ENCODE measurements at regions not wholly inside any gene's neighbourhood (a gene's known extent, or its start where the extent isn't known, plus 50 kb on each side); places are given as distances from the start of the nearest gene placed in this dataset.

- TF ChIP-seq ZNF16 (tag by site-specific recombination; IDR thresholded peaks at IDR 0.05; ENCODE audit: low read depth) = no peak
- TF ChIP-seq BCL11B (tag by site-specific recombination; IDR thresholded peaks at IDR 0.05; ENCODE audit: low read depth) = no peak
- TF ChIP-seq ZFP41 (tag by site-specific recombination; IDR thresholded peaks at IDR 0.05; ENCODE audit: borderline replicate concordance) = no peak
- TF ChIP-seq ZFP3 (tag by site-specific recombination; IDR thresholded peaks at IDR 0.05; ENCODE audit: low read depth) = no peak
- TF ChIP-seq SP7 (tag by site-specific recombination; IDR thresholded peaks at IDR 0.05) = no peak
- no peak for TF ChIP-seq ZNF830 (tag by site-specific recombination; IDR thresholded peaks at IDR 0.05; ENCODE audit: low read depth)
- no peak for TF ChIP-seq BCL11A (tag by site-specific recombination; IDR thresholded peaks at IDR 0.05; ENCODE audit: low read depth)
- TF ChIP-seq ZFHX2 (tag by site-specific recombination; conservative IDR thresholded peaks at IDR 0.05) = no peak
- TF ChIP-seq ZNF654 (tag by site-specific recombination; IDR thresholded peaks at IDR 0.05; ENCODE audit: low read depth) = no peak
- TF ChIP-seq ZBTB6 (tag by site-specific recombination; IDR thresholded peaks at IDR 0.05) = no peak
- TF ChIP-seq ZNF174 (tag by site-specific recombination; IDR thresholded peaks at IDR 0.05) = no peak
- no peak for TF ChIP-seq ZNF391 (tag by site-specific recombination; IDR thresholded peaks at IDR 0.05; ENCODE audit: borderline replicate concordance, low read depth)
- TF ChIP-seq ZNF114 (tag by site-specific recombination; IDR thresholded peaks at IDR 0.05) = no peak
- no peak for TF ChIP-seq ZBTB26 (tag by site-specific recombination; optimal IDR thresholded peaks at IDR 0.05)
- no peak for TF ChIP-seq BCL6B (tag by site-specific recombination; IDR thresholded peaks at IDR 0.05)
- TF ChIP-seq ZNF211 (tag by site-specific recombination; IDR thresholded peaks at IDR 0.05; ENCODE audit: low read depth) = no peak
- TF ChIP-seq MYNN (tag by site-specific recombination; IDR thresholded peaks at IDR 0.05; ENCODE audit: borderline replicate concordance) = no peak
- TF ChIP-seq ZNF548 (tag by site-specific recombination; IDR thresholded peaks at IDR 0.05) = no peak
- no peak for TF ChIP-seq ZNF184 (tag by site-specific recombination; IDR thresholded peaks at IDR 0.05)
- no peak overlapping the region for H3K4me3 ChIP-seq (ENCODE audit: low read depth, low read length)
- CTCF ChIA-PET = no interaction called here
- POLR2A ChIA-PET = no interaction called here
- H3K9me3 ChIP-seq (ENCODE audit: control insufficient read depth, insufficient read depth, low read depth, low read length) = no peaks in the 10 kb centered on the region
- H3K27ac ChIP-seq (ENCODE audit: extremely low read depth, low read depth, low read length) = no peak overlapping the region
- no peaks in the 10 kb centered on the region for H3K36me3 ChIP-seq (ENCODE audit: control insufficient read depth in 2 of 2, insufficient read depth in 1 of 2, low read length in 2 of 2)
- no peaks in the 10 kb centered on the region for H3K4me1 ChIP-seq (ENCODE audit: control insufficient read depth, insufficient read depth, low read length)
These were observed 1245.6 kb upstream of the SEL1L start for GRCh38 chr14:82779301-82779700.

GRCh38 chr14:82785756-82786482, 1252.3 kb upstream of the SEL1L start:
- ChIA-PET CTCF (no interaction called here), POLR2A (no interaction called here)
- H3K36me3 ChIP-seq (ENCODE audit: control insufficient read depth in 2 of 2, insufficient read depth in 1 of 2, low read length in 2 of 2) = no peaks in the 10 kb centered on the region
- H3K4me3 ChIP-seq (ENCODE audit: low read depth, low read length) = no peak overlapping the region
- H3K4me1 ChIP-seq (ENCODE audit: control insufficient read depth, insufficient read depth, low read length) = no peaks in the 10 kb centered on the region
- no peak overlapping the region for H3K27ac ChIP-seq (ENCODE audit: extremely low read depth, low read depth, low read length)
- H3K9me3 ChIP-seq (ENCODE audit: control insufficient read depth, insufficient read depth, low read depth, low read length) = no peaks in the 10 kb centered on the region
- TF ChIP-seq SCRT2 (tag by site-specific recombination; IDR thresholded peaks at IDR 0.05) (no peak), HOXC10 (CRISPR knock-in tag; IDR thresholded peaks at IDR 0.05) (no peak), ZNF341 (tag by site-specific recombination; IDR thresholded peaks at IDR 0.05; ENCODE audit: low read depth) (no peak), ZBTB10 (tag by site-specific recombination; IDR thresholded peaks at IDR 0.05) (no peak), ZNF791 (tag by site-specific recombination; IDR thresholded peaks at IDR 0.05) (no peak), TCF7L2 (IDR thresholded peaks at IDR 0.05; ENCODE audit: borderline replicate concordance, low read depth, low read length) (no peak), SP2 (tag by site-specific recombination; IDR thresholded peaks at IDR 0.05) (no peak), ZFP37 (tag by site-specific recombination; IDR thresholded peaks at IDR 0.05) (no peak), ZNF114 (tag by site-specific recombination; IDR thresholded peaks at IDR 0.05) (no peak), MEIS1 (CRISPR knock-in tag; IDR thresholded peaks at IDR 0.05; ENCODE audit: borderline replicate concordance) (no peak), ZNF488 (tag by site-specific recombination; IDR thresholded peaks at IDR 0.05) (no peak), OVOL3 (tag by site-specific recombination; IDR thresholded peaks at IDR 0.05) (no peak)
